GM12872 (cell line): ENCODE measurements at regions not wholly inside any gene's neighbourhood (a gene's known extent, or its start where the extent isn't known, plus 50 kb on each side); places are given as distances from the start of the nearest gene placed in this dataset.

Experiments
- CTCF ChIP-seq: IDR thresholded peaks from 3 replicates; pipeline ENCODE4 v1.5.1; 2011; ENCODE audit warnings: low read depth, mild to moderate bottlenecking, low read length, moderate library complexity; ENCODE audit not compliant: insufficient read depth

GRCh38 chr12:127981875-127982274, 285.1 kb upstream of the TMEM132C start:
- no peak for TF ChIP-seq CTCF

GRCh38 chr12:127984386-127985055, 282.4 kb upstream of the TMEM132C start:
- no peak for TF ChIP-seq CTCF

GRCh38 chr12:127987199-127987901, 279.6 kb upstream of the TMEM132C start:
- no peak for TF ChIP-seq CTCF

- no peak for TF ChIP-seq CTCF
Measured at GRCh38 chr12:127991485-127991884, 275.5 kb upstream of the TMEM132C start.

- TF ChIP-seq CTCF = no peak
Measured at GRCh38 chr12:127998988-127999387, 268.0 kb upstream of the TMEM132C start.

- no peak for TF ChIP-seq CTCF
Measured at GRCh38 chr12:128004383-128004938, 262.5 kb upstream of the TMEM132C start.

GRCh38 chr12:128007250-128007649, 259.7 kb upstream of the TMEM132C start:
- no peak for TF ChIP-seq CTCF
